ENCODE measurements at regions not wholly inside any gene's neighbourhood (a gene's known extent, or its start where the extent isn't known, plus 50 kb on each side); places are given as distances from the start of the nearest gene placed in this dataset.
"Not testable (repeated sequence)": the region's sequence is repeated elsewhere in the genome, so short reads cannot be mapped to it uniquely, and the experiment has no call there.

- DNase-seq (ENCODE audit: low read depth in 2 of 2), result no peak
Measured at GRCh38 chrY:7659047-7659446, 747.5 kb upstream of the AMELY start.

DNA sequence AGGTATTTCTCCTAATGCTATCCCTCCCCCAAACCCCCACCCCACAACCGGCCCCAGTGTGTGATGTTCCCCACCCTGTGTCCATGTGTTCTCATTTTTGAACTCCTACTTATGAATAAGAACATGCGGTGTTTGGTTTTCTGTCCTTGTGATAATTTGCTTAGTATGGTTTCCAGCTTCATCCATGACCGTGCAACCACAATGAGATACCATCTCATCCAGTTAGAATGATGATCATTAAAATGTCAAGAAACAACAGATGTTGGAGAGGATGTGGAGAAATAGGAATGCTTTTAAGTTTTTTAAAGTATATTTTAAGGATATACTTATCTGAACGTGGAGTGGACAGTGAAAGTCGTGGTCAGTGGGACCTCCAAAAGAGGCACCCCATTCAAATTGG, 745.0 kb upstream of the AMELY start:
- DNase-seq (ENCODE audit: low read depth in 2 of 2), result peak; percentile 39 to 46

- DNase-seq (ENCODE audit: low read depth in 2 of 2), result no peak
Measured at GRCh38 chrY:7654985-7655384, 743.4 kb upstream of the AMELY start.

DNA sequence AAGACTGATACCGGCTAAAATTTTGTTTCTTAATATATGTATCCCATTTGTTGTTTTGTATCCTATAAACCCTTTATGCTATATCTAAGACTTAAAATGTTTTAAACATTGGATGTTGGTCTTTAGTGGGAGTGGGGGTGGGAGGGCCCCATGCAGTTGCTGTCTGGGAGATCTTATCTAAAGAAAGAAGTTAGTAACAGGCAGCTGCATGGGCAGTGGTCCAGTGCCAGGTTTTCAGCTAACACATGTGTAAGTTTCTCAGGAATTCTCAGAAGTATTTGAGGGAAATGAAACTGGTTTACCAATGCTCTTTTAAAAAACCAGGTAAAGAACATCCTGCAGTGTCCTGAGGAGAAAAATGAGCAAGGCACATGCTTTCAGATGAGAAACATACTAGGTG, 738.3 kb upstream of the AMELY start:
- DNase-seq (ENCODE audit: low read depth in 2 of 2), result not testable (repeated sequence)

All from fibroblast of skin of left biceps (primary cell).